ENCODE measurements at regions not wholly inside any gene's neighbourhood (a gene's known extent, or its start where the extent isn't known, plus 50 kb on each side); places are given as distances from the start of the nearest gene placed in this dataset.

DNA sequence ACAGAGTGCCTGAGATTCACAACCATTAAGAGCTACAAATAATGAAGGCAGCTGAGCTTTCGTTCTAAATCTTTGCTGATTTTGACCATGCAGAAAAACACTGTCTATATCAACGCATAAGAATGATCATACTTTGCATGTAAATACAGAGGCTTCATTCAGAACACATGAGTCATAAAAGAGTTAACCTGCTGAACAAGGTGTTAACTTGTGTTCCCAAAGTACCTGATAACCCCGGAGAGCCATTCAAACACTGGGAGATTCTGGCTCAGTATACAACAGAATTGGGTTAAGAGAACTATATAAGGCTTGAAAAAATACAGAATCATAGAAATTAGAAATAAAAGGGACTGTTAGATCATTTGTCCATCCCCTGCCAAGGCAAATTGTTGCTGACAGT lies 964.3 kb upstream of the TENM3 start:
- Histone ChIP-seq H2AK9ac (replicated peaks; ENCODE audit: low read depth, low read length, poor library complexity) (no peak overlapping the region), H3K79me1 (ENCODE audit: low read depth in 1 of 2, low read length in 2 of 2) (no peaks in the 10 kb centered on the region), H2BK120ac (ENCODE audit: low read depth, low read length) (no peak overlapping the region), H3K9me3 (ENCODE audit: control insufficient read depth, insufficient read depth, low read length) (peaks cover 2% of the 10 kb centered on the region; the same call in 1 of the 2 replicates), H3K4me2 (ENCODE audit: low read depth, low read length) (no peak overlapping the region), H4K8ac (ENCODE audit: low read depth in 2 of 2, low read length in 2 of 2) (no peak overlapping the region), H2BK20ac (ENCODE audit: low read depth, low read length) (no peak overlapping the region), H3K4ac (ENCODE audit: low read depth, low read length) (no peak overlapping the region), H2AFZ (replicated peaks; ENCODE audit: low read length, poor library complexity) (no peak overlapping the region), H4K91ac (ENCODE audit: insufficient read depth, low read depth, low read length) (no peak overlapping the region), H3K4me3 (ENCODE audit: insufficient read depth, low read depth, low read length) (no peak overlapping the region), H3K27me3 (ENCODE audit: control insufficient read depth, insufficient read depth, low read length) (no peaks in the 10 kb centered on the region), H3K4me1 (ENCODE audit: control insufficient read depth, insufficient read depth, low read length) (no peaks in the 10 kb centered on the region), H2BK15ac (ENCODE audit: low read depth, low read length) (no peak overlapping the region), H3K9ac (ENCODE audit: low read depth, low read length) (no peak overlapping the region), H3K36me3 (ENCODE audit: control insufficient read depth, insufficient read depth, low read length) (no peaks in the 10 kb centered on the region), H3K23ac (ENCODE audit: low read depth, low read length) (no peak overlapping the region), H3K18ac (ENCODE audit: low read depth, low read length) (no peak overlapping the region), H4K5ac (ENCODE audit: low read depth, low read length) (no peak overlapping the region), H3K14ac (replicated peaks; ENCODE audit: low read depth, low read length) (no peak overlapping the region), H2BK5ac (ENCODE audit: low read depth, low read length, poor library complexity, severe bottlenecking) (no peak overlapping the region), H4K20me1 (ENCODE audit: insufficient read depth, low read length) (no peaks in the 10 kb centered on the region), H2AK5ac (ENCODE audit: low read depth, low read length) (no peak overlapping the region), H3K27ac (ENCODE audit: insufficient read depth, low read length) (no peak overlapping the region), H3K56ac (ENCODE audit: extremely low read depth, insufficient read depth, low read length) (no peak overlapping the region), H3K9me1 (ENCODE audit: insufficient read depth, low read length) (no peaks in the 10 kb centered on the region)
- no CpG with 5 or more reads among the region's 3 CpGs for WGBS, 2 experiments (ENCODE audit: extremely low coverage in 2 of 2, insufficient read length in 1 of 2)
- TF ChIP-seq CHD1 (IDR thresholded peaks at IDR 0.05; ENCODE audit: low read depth, low read length), result no peak
- no peak for ATAC-seq (ENCODE audit: low read depth)
- no TSS peak for BruUV-seq (replicated peaks)
- intact Hi-C loops (cut with micrococcal nuclease), result no loop called here
- dilution Hi-C loops (cut with HindIII; ENCODE audit: low sequenced_read_pairs, unreplicated experiment), result no loop called here
- ChIA-PET CTCF (no interaction called here), POLR2A (ENCODE audit: unreplicated experiment) (no interaction called here)
- DNase-seq, result no peak
- in situ Hi-C loops (cut with MboI; ENCODE audit: low sequenced_read_pairs), result no loop called here

Data from IMR-90 (cell line).